RWPE2 (cell line): ENCODE measurements at regions not wholly inside any gene's neighbourhood (a gene's known extent, or its start where the extent isn't known, plus 50 kb on each side); places are given as distances from the start of the nearest gene placed in this dataset.
"Not testable (repeated sequence)": the region's sequence is repeated elsewhere in the genome, so short reads cannot be mapped to it uniquely, and the experiment has no call there.

Experiments
- ATAC-seq: fragments of 200-7000 bp; cut with Tn5 transposase; 3 replicates; pipeline ENCODE4 v1.9.1; 2021; ENCODE audit warnings: low read depth
- DNase-seq: peaks from one replicate; pipeline ENCODE4 v3.0.0-alpha.2; 2020; ENCODE audit warnings: low spot score
- H3K27ac ChIP-seq: fragments of 450-650 bp; 2 replicates; pipeline ENCODE4 v1.5.1; 2017; ENCODE audit warnings: mild to moderate bottlenecking; ENCODE audit not compliant: poor library complexity, severe bottlenecking
- H3K27me3 ChIP-seq: fragments of 250-450 bp; sonication (Bioruptor Pico); 2 replicates; pipeline ENCODE4 v1.5.1; 2021; ENCODE audit warnings: mild to moderate bottlenecking, moderate library complexity; ENCODE audit not compliant: insufficient read depth, poor library complexity, severe bottlenecking
- H3K36me3 ChIP-seq: fragments of 250-450 bp; sonication (Bioruptor Pico); 2 replicates; pipeline ENCODE4 v1.5.1; 2020; ENCODE audit warnings: low read depth, mild to moderate bottlenecking, moderate library complexity
- H3K4me1 ChIP-seq: fragments of 250-450 bp; sonication (Bioruptor Pico); 2 replicates; pipeline ENCODE4 v1.5.1; 2021; ENCODE audit warnings: mild to moderate bottlenecking, moderate library complexity; ENCODE audit not compliant: insufficient read depth, poor library complexity, severe bottlenecking
- H3K4me3 ChIP-seq: fragments of 250-450 bp; sonication (Bioruptor Pico); 2 replicates; pipeline ENCODE4 v1.5.1; 2021; ENCODE audit warnings: mild to moderate bottlenecking, moderate library complexity; ENCODE audit not compliant: severe bottlenecking
- H3K9me3 ChIP-seq: fragments of 250-450 bp; sonication (Bioruptor Pico); 2 replicates; pipeline ENCODE4 v1.5.1; 2021; ENCODE audit warnings: mild to moderate bottlenecking, moderate library complexity; ENCODE audit not compliant: severe bottlenecking
- TF ChIP-seq, protein P1 (sequence below): fragments of 450-650 bp; IDR thresholded peaks from one replicate; pipeline ENCODE4 v1.5.1; 2017; ENCODE audit warnings: mild to moderate bottlenecking, moderate library complexity; ENCODE audit not compliant: poor library complexity, severe bottlenecking

- Histone ChIP-seq H3K4me3 (no peak overlapping the region), H3K9me3 (no peaks in the 10 kb centered on the region), H3K4me1 (no peaks in the 10 kb centered on the region), H3K27ac (no peak overlapping the region), H3K36me3 (no peaks in the 10 kb centered on the region), H3K27me3 (peaks cover 6% of the 10 kb centered on the region)
- TF ChIP-seq, protein P1, sequence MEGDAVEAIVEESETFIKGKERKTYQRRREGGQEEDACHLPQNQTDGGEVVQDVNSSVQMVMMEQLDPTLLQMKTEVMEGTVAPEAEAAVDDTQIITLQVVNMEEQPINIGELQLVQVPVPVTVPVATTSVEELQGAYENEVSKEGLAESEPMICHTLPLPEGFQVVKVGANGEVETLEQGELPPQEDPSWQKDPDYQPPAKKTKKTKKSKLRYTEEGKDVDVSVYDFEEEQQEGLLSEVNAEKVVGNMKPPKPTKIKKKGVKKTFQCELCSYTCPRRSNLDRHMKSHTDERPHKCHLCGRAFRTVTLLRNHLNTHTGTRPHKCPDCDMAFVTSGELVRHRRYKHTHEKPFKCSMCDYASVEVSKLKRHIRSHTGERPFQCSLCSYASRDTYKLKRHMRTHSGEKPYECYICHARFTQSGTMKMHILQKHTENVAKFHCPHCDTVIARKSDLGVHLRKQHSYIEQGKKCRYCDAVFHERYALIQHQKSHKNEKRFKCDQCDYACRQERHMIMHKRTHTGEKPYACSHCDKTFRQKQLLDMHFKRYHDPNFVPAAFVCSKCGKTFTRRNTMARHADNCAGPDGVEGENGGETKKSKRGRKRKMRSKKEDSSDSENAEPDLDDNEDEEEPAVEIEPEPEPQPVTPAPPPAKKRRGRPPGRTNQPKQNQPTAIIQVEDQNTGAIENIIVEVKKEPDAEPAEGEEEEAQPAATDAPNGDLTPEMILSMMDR, result no peak
- DNase-seq (no peak), ATAC-seq (no peak)
Observed at GRCh38 chr3:40681658-40682055, 156.9 kb downstream of the ZNF621 start.

- Histone ChIP-seq H3K4me1 (no peaks in the 10 kb centered on the region), H3K36me3 (no peaks in the 10 kb centered on the region), H3K4me3 (no peak overlapping the region), H3K9me3 (no peaks in the 10 kb centered on the region), H3K27me3 (peaks cover 6% of the 10 kb centered on the region), H3K27ac (no peak overlapping the region)
- TF ChIP-seq, protein P1, result no peak
- ATAC-seq (no peak), DNase-seq (no peak)
Observed at GRCh38 chr3:40689837-40690236, 165.1 kb downstream of the ZNF621 start.

- Histone ChIP-seq H3K4me1 (no peaks in the 10 kb centered on the region), H3K27me3 (no peaks in the 10 kb centered on the region), H3K36me3 (no peaks in the 10 kb centered on the region), H3K27ac (no peak overlapping the region), H3K4me3 (no peak overlapping the region), H3K9me3 (no peaks in the 10 kb centered on the region)
- ATAC-seq, result no peak
- DNase-seq, result no peak
- TF ChIP-seq, protein P1, result no peak
Observed at GRCh38 chr3:40690749-40691451, 166.1 kb downstream of the ZNF621 start.

DNA sequence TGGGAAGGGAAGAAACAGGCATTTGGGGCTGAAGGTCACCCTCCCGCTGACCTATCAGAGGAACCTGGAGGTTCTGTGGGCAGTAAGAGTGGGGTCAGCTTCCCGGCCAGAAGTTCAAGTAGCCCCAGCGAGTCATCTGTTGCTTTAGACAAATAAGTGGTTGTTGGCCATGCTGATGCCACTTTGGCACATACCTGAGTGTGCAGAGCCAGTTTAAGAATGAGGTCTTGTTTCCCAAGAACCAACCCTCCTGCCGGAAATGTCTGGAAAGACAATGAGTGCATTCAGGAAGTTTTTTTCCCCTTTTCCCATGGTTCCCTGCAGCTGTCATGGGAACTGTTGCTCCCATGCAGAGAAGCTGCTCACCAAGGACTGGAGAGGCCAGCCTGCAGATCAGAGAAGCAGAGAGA, 166.7 kb downstream of the ZNF621 start:
- Histone ChIP-seq H3K9me3 (no peaks in the 10 kb centered on the region), H3K27me3 (no peaks in the 10 kb centered on the region), H3K27ac (no peak overlapping the region), H3K4me3 (no peak overlapping the region), H3K36me3 (no peaks in the 10 kb centered on the region), H3K4me1 (no peaks in the 10 kb centered on the region)
- TF ChIP-seq, protein P1, result no peak
- ATAC-seq (no peak), DNase-seq (no peak)

GRCh38 chr3:40695848-40696247, 171.1 kb downstream of the ZNF621 start:
- no peaks in the 10 kb centered on the region for H3K27me3 ChIP-seq
- no peaks in the 10 kb centered on the region for H3K4me1 ChIP-seq
- no peaks in the 10 kb centered on the region for H3K9me3 ChIP-seq
- no peak overlapping the region for H3K4me3 ChIP-seq
- no peak overlapping the region for H3K27ac ChIP-seq
- H3K36me3 ChIP-seq, result no peaks in the 10 kb centered on the region
- DNase-seq (no peak), ATAC-seq (no peak)
- TF ChIP-seq, protein P1, result no peak

GRCh38 chr3:40698611-40699010, 173.9 kb downstream of the ZNF621 start:
- ATAC-seq, H3K9me3 ChIP-seq, H3K27ac ChIP-seq, DNase-seq, H3K27me3 ChIP-seq, H3K4me1 ChIP-seq, H3K36me3 ChIP-seq, H3K4me3 ChIP-seq: not testable (repeated sequence)
